Muscle of back (tissue), 3 donors: ENCODE measurements at regions not wholly inside any gene's neighbourhood (a gene's known extent, or its start where the extent isn't known, plus 50 kb on each side); places are given as distances from the start of the nearest gene placed in this dataset.

Experiments used
- DNase-seq, 3 donors: peaks; one replicate each; pipeline versions ENCODE4 v3.0.0 to v3.0.0-alpha.2; 2013

- DNase-seq, result no peak
These were observed 72.6 kb upstream of the CAPRIN2 start for GRCh38 chr12:30827101-30828066.

DNA sequence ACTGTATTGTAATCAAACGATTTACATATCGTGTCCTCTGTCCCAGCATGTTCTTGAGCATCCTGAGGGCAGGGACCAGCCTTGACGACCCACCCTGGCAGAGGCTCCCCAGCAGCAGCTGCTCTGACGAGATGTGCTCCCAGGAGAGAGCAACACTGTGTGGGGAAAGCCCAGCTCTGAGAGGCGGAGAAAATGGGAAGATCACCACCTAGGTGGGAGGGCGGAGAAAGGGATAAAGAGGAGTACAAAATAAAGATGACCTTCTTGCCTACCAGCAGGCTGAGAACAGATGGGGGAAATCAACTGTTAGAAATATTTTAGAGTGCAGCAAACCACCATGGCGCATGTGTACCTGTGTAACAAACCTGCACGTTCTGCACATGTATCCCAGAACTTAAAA, 71.5 kb upstream of the CAPRIN2 start:
- DNase-seq, result no peak

- no peak for DNase-seq
These were observed 70.6 kb upstream of the CAPRIN2 start for GRCh38 chr12:30825341-30825740.

GRCh38 chr12:30824311-30824710, 69.6 kb upstream of the CAPRIN2 start:
- DNase-seq, result no peak

- DNase-seq, result no peak
These were observed 69.0 kb upstream of the CAPRIN2 start for GRCh38 chr12:30823764-30824163.

GRCh38 chr12:30823156-30823699, 68.5 kb upstream of the CAPRIN2 start:
- DNase-seq, result peak; percentile 31 to 83 (median 46)

DNA sequence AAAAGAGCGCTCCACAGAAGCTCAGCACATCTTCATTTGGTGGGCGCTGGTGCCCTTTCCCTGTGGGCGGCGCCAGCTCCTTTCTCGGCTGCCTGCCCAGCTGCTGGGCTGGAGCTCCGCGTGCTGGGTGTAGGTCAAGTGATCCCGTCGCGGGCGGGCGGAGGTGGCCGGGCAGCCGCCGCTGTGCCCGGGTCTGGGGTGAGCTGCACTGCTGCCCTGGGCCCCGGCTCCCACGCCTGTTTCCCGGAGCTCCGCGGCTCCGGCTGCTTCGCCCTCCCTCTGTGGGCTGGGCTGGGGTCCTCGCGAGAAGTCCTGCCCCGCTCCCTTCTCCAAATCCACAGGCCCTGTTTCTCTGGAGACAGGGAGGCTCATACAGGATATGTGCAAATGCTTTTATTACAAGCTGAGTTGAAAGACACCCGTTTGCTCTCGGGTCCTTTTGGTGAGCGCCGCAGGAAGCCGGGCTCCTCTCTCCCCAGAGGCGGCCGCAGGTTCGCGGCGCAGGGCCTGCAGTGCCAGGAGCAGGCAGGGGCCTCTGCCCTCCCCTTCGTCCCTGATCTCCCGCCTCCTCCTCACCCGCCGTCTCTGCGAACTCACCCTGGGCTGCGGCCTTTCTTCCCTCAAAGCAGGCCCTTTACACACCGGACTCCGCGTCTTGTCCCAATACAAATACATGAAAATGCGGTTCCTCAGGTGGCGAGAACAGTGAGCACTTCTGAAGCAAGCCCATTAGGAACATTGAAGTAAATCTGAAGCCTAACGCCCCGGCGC, 67.8 kb upstream of the CAPRIN2 start:
- DNase-seq, result peak; percentile 51 to 94 (median 75)

GRCh38 chr12:30820406-30820946, 65.7 kb upstream of the CAPRIN2 start:
- no peak for DNase-seq

DNA sequence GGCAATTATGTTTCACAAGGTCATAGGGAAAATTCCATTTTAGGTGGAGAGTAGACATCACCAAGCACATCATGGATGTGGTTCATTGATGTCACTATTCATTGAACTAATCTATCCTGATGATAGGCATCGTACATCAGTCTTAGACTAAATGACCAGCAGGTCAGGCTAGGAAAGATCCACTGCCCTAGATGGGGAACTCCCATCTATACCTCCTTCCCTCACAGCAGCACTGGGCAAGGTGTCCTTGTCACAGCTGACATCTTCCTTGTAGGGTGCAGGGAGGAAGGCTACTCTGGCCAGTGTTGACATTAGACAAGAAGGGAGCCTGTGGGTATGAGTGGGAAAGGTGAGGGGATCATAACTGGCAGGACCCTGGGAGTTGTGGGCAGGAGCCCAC, 63.8 kb upstream of the CAPRIN2 start:
- DNase-seq, result no peak

DNA sequence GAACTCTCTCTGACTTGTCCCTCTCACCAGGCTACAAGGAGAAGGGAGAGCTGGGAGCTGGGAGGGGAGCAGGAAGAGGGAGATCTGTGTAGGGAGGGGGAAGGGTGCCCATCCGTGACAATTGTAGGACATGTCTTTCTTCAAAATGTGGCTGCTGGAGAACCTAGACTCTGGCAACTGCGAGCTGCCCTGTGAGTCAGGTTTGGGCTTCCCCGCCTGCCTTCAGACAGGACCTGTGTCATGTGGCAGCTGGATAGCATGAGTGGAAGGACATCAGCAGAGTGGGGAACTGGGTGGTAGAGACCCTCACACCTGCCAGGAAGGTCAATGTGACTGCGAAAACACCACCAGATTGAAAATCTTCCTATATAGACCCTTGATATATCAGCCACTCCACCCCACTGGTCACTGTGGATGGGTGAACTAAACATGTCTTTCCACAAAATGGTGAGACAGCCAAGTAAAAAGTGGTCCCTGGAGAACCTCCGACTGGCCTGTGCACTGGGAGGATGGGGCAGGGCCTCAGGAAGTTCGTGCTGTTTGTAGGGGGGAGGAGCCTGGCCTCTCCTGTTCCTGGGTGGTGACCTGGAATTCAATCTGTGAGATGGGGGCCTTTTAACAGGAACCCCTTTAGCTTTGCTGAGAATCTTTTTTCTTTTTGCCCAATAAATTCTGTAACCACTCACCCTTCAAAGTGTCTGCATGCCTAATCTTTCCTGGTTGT, 62.2 kb upstream of the CAPRIN2 start:
- no peak for DNase-seq

DNA sequence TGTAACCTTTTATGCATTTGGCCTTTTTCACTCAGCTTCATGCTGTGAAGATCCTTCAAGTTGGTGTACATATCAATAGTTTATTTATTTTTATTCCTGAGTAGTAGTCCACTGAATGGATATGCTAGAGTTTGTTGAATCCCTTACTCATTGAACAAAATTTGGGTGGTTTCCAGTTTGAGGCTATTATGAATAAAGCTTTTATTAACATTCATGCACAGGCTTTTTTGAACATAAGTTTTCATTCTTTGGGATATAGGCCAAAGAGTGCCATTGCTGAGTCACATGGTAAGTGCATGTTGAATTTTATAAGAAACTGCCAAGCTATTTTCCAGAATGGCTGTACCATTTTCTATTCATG, 59.5 kb upstream of the CAPRIN2 start:
- DNase-seq, result no peak

GRCh38 chr12:30813525-30814294, 59.0 kb upstream of the CAPRIN2 start:
- no peak for DNase-seq

DNA sequence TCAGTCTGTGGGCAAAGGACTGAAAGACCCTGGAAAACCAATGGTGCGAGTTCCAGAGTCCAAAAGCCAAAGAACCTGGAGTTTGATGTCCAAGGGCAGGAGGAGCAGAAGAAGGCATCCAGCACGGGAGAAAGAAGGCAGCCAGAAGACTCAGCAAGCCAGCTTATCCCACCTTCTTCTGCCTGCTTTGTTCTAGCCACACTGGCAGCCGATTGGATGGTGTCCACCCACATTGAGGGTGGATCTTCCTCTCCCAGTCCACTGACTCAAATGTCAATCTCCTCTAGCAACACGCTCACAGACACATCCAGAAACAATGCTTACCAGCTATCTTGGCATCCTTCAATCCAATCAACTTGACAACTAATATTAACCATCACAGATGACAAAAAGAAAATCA, 57.2 kb upstream of the CAPRIN2 start:
- DNase-seq, result no peak

DNA sequence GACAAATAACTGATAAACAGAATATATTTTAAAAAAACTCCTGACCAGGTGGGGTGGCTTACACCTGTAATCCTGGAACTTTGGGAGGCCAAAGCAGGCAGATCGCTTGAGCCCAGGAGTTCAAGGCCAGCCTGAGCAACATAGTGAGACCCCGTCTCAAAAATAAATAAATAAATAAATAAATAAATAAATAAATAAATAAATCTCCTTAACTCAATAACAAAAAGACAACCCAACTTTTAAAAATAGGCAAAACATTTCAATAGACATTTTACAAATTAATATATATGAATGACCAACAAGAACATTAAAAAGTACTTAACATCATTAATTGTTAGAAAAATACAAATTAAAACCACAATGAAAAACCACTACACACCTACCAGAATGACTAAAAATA, 56.2 kb upstream of the CAPRIN2 start:
- DNase-seq, result no peak

DNA sequence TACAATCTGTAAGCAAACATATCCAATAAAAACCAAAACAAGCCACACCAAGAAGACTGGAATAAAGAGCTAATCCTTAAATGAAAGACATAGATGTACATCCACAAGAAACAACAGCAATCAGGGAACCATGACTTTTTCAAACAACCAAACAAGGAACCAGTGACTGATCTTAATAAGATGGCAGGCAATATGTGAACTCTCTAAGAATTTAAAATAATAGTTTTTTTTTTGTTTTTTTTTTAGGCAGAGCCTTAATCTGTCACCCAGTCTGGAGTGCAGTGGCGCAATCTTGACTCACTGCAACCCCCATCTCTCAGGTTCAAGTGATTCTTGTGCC, 52.9 kb upstream of the CAPRIN2 start:
- DNase-seq, result no peak

DNA sequence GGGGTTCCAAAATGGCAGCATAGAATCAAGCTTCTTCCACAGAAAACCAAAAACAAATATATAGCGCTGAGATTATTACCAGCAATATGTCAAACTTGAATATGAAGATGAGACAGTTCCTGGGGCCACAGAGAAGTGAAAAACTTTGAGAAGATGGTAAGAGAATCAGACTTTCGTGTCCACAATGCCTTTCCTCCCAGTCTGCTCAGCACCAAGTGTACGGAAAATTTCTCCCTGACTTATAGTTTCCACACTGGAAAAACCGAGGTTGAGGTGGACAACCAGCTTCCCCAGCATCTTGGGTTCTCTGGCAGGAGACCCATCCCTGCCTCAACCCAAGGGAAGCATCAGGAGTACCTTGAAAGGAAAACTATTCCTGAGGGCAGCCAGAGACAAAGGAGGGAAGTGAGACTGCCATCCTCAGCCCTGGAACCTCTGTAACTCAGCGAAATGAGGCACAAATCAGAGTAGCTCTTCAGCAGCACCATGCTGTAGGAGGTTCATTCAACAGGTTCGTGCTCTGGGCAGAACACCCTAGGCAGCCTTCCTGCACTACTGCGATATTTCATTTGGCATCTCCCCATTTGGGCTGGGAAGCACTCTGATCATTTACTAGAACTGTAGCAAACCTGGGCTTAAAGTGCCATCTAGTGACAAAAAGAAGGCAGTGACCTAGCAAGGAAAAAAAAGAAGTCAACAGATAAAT, 52.4 kb upstream of the CAPRIN2 start:
- DNase-seq, result peak in 2 of 3 donors; percentile 52 to 53

DNA sequence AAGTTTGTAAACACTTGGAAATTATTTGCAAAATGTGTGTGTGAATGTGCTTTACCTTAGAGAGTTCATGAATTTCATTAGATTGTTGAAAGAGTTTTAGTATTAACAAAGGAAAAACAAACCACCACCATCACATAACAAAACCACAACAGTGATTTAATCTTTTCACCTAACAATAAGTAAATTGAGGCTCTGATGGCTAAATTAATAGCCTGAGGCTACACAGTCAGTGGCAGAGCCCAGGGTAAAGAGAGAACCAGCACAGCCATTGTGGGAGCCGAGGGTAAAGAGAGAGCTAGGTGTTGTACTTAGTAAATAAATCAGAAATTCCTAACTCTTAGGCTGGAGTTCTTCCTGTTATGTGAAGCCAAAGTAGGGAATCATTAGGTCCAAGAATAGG, 51.2 kb upstream of the CAPRIN2 start:
- DNase-seq, result no peak
